Activated CD4-positive, alpha-beta T cell treated with anti-CD3 and anti-CD28 coated beads, Interleukin-2, amount 50 U/mL, for 1 hour (primary cell): ENCODE measurements at regions not wholly inside any gene's neighbourhood (a gene's known extent, or its start where the extent isn't known, plus 50 kb on each side); places are given as distances from the start of the nearest gene placed in this dataset.

Experiments
- DNase-seq: peaks from one replicate; pipeline ENCODE4 v3.0.0-alpha.2; 2020

DNA sequence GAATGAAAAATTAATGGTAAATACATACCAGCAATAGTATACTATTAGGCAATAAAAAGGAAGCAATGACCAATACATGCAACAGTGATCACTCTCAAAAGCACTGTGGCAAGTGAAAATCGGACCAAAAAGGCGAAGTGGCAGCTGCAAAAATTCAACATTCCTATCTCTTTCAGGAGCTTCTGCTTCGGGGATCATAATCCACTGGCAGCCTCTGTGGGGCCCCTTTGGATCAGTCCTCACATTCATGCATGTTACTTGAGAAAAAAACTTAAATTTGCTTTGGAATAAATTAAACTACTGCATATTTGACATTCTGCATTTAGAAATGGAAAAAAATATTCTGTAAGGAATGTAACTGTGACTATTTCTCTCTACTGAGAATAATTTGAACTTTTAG lies 425.6 kb downstream of the NR2F2 start:
- no peak for DNase-seq

DNA sequence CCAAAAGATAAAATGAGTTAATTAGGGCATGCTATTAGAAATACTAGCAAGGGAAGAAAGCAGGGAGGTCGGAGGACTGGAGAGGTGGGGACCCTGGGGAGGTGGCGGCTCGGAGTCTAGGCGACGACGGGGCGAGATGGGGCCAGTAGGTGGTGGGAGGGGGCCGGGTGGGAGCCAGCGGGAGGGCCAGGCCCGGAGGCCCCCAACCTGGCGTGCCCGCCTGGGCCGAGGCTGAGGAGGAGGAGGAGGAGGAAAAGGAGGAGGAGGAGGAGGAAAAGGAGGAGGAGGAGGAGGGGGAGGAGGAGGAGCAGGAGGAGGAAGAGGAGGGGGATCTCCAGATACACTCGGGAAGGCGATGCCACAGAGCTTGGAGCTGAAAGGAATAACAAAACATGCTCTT lies 426.2 kb downstream of the NR2F2 start:
- DNase-seq = no peak

- no peak for DNase-seq
Observed at GRCh38 chr15:96762566-96762965, 432.1 kb downstream of the NR2F2 start.

DNA sequence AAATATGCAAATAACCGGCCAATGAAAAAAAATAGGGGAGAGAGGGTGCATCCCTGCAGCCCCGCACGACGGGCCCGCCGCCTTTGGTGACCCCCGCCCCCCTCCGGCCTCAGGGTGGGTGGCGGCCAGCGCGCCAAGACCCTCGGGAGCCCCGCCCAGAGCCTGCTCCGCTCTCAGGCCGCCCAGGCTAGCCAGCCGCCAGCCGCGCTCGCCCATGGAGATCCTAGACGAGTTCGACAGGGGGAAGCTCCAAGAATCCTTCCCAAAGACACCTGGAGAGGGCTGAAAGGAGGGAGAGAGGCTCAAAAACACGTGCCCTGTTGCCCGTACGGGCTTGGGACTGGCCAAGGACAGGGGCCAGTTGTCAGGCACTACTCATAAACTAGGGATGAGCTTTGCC lies 434.0 kb downstream of the NR2F2 start:
- DNase-seq = no peak

DNA sequence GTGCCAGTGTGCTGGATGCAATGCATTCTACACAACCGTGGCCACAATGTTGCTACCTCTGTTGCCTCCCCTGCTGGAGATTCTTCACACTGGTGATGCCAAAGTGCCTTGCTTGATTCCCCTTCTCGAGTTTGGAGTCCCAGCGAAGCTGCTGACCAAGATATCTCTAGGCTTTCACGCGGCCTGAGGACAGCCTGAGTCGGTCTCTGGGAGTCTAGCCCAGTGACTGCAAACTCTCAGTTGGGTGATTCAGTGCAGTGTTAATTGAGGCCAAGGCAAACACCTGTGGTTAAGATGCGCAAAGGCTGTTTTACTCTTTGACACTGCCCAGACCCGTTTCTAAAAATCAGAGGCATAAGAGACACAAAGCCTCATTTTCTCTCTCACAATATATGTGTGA lies 434.4 kb downstream of the NR2F2 start:
- no peak for DNase-seq

DNA sequence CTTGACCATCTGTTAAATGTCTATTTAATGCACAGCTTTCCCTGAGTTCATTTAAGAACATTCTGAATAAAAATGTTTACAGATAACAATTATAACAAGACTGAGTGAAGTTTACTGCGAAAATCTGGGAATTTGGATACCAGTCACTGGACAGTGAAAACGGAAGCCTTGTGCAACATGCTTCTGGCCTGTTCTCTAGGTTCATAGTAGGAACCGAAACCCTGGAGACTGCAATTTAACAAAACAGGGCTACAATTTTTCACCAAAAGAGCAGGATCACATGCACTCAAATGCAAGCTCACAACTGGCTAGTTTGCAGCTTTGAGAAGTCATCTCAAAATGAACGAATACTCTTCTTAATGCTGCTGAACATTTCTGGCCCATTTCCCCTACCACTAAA lies 435.9 kb downstream of the NR2F2 start:
- DNase-seq = no peak

DNA sequence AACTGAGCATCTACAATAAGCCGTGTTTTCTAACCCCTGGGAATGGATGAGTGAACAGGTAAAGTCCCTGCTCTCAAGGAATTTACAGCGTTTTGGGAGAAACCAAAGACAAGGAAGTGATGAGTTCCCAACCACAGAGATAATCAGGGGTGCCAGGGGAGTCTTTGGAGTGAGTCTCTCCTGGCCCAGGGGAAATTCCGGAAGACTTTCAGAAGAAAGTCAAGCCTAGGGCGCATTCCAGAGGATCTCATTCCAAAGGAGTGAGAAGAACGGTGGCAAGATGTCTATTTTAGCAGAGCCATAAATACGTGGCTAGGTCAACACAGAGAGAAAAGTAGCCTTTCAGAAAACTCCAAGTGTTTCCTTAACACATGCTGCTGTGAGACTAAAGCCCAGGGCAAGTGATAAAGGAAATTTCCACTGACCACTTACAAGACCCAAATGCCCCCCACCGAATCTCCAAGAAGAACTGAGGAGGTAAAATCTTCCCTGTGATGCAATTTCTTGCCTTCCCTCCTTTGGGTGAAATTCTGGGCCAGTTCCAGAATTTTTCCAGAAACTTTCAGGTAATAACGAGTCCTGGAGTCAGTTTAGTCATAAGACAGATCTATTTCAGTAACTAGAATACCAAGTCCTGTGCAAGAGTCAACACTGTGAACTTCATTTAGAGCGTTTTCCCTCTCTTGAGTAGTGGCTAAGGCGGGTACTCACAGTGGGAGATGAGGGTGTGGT lies 437.4 kb downstream of the NR2F2 start:
- DNase-seq = no peak

DNA sequence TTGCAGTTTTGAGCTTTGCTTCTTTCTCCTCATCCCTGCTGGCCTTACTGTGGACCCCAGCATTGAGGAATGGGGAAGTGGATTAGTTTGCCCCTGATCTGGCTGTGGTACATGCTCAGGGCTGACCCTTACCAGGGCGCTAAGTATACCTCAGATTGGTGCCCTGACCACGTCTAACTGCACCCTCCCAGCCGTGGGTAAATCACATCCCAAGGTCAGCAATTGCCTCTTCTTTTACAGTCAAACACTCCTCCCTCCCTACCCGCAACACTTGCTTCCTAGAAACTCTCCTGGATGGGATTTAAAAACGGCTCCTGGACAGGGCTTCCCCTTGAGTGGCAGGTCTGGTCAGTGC lies 437.9 kb downstream of the NR2F2 start:
- DNase-seq = no peak

DNA sequence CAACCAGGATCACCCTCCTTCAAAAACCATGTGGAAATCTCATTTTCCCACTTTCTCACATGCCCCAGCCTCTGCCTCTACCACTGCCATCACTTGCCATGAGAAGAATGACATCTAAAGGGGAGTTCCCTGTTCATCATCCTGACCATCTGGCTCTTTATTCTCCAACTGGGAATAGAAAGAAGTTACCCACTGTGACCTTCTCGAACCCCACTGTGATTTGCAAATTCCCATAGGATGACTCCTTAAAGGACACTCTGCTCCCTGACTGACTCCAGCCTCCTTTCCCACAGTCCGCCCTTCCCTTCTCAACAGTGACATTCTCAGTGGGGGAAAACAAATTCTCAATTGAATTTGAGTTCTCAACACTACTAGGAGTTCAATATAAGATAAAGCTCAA lies 440.5 kb downstream of the NR2F2 start:
- no peak for DNase-seq

GRCh38 chr15:96774216-96774615 lies 443.7 kb downstream of the NR2F2 start:
- DNase-seq = no peak

GRCh38 chr15:96783746-96784145 lies 453.2 kb downstream of the NR2F2 start:
- DNase-seq = no peak

- no peak for DNase-seq
Observed at GRCh38 chr15:96790004-96790403, 459.5 kb downstream of the NR2F2 start.

GRCh38 chr15:96792216-96792615 lies 461.7 kb downstream of the NR2F2 start:
- no peak for DNase-seq

DNA sequence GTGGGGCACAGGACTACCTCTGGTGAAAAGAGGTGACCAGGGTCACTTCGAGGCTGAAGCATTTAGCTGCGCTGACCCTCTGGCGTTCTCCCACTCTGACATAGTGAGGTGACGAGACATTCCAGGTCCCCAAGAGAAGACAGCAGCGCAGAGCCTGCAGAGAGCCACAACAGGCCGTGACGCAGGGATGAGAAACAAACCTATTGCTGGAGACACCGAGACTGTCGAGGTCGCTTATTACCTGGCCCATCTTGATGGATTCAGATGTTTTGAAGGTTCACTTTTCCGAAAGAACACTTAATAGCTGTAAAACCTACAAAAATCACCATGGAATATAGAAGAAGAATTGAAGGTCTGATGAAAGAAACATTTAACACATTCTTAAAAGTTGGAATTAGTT lies 466.3 kb downstream of the NR2F2 start:
- DNase-seq = no peak

- DNase-seq = no peak
Observed at GRCh38 chr15:96801576-96802150, 471.2 kb downstream of the NR2F2 start.

- DNase-seq = no peak
Observed at GRCh38 chr15:96802611-96803255, 472.2 kb downstream of the NR2F2 start.

GRCh38 chr15:96804754-96805153 lies 474.3 kb downstream of the NR2F2 start:
- no peak for DNase-seq

GRCh38 chr15:96807361-96807760 lies 476.9 kb downstream of the NR2F2 start:
- DNase-seq = no peak

DNA sequence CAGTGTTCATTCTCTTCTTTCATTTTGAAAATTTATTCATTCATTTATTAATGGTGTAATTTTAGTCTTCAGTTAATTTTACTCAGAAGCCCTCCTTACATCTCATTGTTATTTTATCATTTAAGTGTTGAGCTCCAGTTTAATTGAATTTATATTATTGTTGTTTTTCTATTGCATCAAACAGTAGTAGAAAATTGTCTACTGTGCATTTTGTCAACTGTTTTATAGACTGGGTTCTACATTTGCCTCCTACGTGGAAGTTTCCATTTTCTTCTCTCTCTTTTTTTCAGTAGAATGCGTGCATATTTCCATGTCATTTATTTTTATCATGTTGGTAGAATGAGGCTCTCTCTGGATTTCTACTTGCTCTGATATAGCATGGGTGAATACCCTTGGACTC lies 487.4 kb downstream of the NR2F2 start:
- DNase-seq = no peak

- no peak for DNase-seq
Observed at GRCh38 chr15:96818861-96819260, 488.4 kb downstream of the NR2F2 start.

- no peak for DNase-seq
Observed at GRCh38 chr15:96827981-96828380, 497.5 kb downstream of the NR2F2 start.

DNA sequence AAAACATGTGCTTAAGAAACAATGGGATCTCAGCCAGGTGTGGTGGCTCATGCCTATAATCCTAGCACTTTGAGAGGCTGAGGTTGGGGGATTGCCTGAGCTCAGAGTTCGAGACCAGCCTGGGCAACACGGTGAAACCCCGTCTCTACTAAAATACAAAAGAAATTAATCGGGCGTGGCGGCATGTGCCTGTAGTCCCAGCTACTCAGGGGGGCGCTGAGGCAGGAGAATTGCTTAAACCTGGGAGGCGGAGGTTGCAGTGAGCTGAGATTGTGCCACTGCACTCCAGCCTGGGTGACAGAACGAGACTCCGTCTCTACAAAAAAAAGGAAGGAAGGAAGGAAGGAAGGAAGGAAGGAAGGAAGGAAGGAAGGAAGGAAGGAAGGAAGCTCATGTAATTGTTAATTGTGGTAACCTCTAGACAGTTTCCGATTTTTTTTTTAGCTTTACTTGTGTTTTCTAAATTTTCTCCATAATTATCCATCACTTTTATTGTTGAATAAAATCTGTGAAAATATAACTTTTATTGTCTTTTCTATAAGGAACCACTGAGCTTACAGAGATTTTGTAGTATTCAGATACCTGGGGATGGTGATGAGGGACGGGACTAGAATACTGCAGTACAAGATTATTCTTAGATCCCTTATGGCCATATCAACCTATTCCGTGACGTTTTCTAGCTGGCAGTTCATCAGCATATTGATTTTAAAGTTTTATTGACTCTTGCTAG lies 506.9 kb downstream of the NR2F2 start:
- no peak for DNase-seq

DNA sequence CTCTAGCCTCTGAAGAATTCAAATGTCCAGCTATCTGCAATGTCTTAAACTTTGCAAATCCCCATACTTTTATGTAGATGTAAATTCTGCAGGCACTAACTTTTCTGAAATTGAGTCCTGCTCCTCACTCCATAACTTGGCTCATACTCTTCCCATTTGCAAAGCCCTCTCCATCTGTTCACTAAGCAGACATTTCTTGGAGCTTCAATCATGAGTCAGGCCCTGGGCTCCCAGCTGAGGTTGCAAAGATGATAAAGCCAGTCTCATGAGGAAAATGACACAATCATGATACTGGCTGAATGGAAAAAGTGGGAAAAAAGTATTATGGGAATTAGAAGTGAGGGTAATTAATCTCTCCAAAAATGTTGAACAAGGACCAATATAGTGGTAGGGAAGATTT lies 507.6 kb downstream of the NR2F2 start:
- no peak for DNase-seq
